ENCODE measurements at regions not wholly inside any gene's neighbourhood (a gene's known extent, or its start where the extent isn't known, plus 50 kb on each side); places are given as distances from the start of the nearest gene placed in this dataset.
"Not testable (repeated sequence)": the region's sequence is repeated elsewhere in the genome, so short reads cannot be mapped to it uniquely, and the experiment has no call there.

DNA sequence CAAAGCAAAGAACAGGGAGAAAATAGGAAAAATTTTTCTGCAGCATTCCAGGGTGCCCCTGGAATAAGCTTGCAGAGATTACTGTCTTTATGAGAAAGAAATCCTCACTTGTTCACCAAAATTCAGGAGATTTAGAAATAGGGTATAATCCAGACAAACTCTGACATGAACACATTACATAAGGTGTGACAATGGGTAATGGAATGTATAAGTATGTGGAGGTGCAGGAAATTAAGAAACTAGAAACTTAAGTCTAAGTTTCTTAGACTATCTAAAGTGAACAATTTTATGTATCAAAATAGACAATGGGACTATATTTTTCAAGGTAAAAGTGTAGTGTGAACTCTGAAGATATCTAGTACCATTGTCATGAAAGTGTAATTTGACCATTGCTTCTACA lies 140.0 kb upstream of the KITLG start:
- Histone ChIP-seq H3K27ac (no peak overlapping the region), H3K4me3 (ENCODE audit: low read depth in 1 of 2, low read length in 1 of 2) (no peak overlapping the region), H3K36me3 (no peaks in the 10 kb centered on the region), H3K27me3 (no peaks in the 10 kb centered on the region), H3K4me1 (ENCODE audit: control insufficient read depth in 1 of 2, insufficient read depth in 1 of 2, low read depth in 1 of 2, low read length in 1 of 2) (no peaks in the 10 kb centered on the region), H3K9me3 (no peaks in the 10 kb centered on the region)
- TF ChIP-seq, protein P1, sequence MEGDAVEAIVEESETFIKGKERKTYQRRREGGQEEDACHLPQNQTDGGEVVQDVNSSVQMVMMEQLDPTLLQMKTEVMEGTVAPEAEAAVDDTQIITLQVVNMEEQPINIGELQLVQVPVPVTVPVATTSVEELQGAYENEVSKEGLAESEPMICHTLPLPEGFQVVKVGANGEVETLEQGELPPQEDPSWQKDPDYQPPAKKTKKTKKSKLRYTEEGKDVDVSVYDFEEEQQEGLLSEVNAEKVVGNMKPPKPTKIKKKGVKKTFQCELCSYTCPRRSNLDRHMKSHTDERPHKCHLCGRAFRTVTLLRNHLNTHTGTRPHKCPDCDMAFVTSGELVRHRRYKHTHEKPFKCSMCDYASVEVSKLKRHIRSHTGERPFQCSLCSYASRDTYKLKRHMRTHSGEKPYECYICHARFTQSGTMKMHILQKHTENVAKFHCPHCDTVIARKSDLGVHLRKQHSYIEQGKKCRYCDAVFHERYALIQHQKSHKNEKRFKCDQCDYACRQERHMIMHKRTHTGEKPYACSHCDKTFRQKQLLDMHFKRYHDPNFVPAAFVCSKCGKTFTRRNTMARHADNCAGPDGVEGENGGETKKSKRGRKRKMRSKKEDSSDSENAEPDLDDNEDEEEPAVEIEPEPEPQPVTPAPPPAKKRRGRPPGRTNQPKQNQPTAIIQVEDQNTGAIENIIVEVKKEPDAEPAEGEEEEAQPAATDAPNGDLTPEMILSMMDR (IDR thresholded peaks at IDR 0.05): no peak

DNA sequence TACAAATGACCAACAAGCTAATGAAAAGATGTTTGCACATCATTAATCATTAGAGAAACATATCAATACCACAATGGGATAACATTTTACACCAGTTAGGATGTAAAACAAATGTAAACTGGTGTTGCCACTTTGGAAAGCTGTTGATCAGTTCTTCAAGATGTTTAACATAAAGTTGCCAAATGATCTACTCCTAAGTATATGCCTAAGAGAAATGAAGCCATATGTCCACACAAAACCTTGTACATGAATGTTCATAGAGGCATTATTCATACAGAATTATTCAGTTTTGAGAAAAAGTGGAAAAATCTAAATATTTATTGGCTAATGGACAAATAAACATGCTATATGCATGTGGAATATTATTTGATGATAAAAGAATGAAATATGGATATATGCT lies 136.9 kb upstream of the KITLG start:
- H3K27me3 ChIP-seq: no peaks in the 10 kb centered on the region
- no peaks in the 10 kb centered on the region for H3K4me1 ChIP-seq (ENCODE audit: control insufficient read depth in 1 of 2, insufficient read depth in 1 of 2, low read depth in 1 of 2, low read length in 1 of 2)
- H3K36me3 ChIP-seq: no peaks in the 10 kb centered on the region
- TF ChIP-seq, protein P1 (IDR thresholded peaks at IDR 0.05): no peak
- no peaks in the 10 kb centered on the region for H3K9me3 ChIP-seq
- H3K4me3 ChIP-seq (ENCODE audit: low read depth in 1 of 2, low read length in 1 of 2): no peak overlapping the region
- H3K27ac ChIP-seq: no peak overlapping the region

DNA sequence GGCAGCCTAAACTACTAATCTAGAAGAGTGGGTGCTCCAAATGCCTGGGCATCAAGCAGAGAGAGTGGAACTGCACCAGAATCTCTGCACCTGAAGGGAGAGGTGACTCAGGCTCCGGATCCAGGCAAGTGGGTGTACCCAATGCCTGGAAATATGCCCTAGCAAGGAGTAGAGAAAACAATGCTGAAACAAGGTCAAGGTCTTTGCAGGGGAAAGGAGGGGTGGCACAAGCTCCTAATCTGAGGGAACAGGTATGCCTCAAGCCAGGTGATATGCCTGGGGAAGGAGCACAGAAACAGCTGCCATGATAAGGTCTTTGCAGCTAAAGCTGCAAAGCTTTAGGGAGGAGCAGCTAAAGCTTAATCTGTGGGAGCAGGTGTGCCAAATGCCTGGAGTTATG lies 136.0 kb upstream of the KITLG start:
- TF ChIP-seq, protein P1 (IDR thresholded peaks at IDR 0.05): no peak
- H3K36me3 ChIP-seq: no peaks in the 10 kb centered on the region
- no peak overlapping the region for H3K4me3 ChIP-seq (ENCODE audit: low read depth in 1 of 2, low read length in 1 of 2)
- H3K9me3 ChIP-seq: no peaks in the 10 kb centered on the region
- H3K27me3 ChIP-seq: no peaks in the 10 kb centered on the region
- no peak overlapping the region for H3K27ac ChIP-seq
- H3K4me1 ChIP-seq (ENCODE audit: control insufficient read depth in 1 of 2, insufficient read depth in 1 of 2, low read depth in 1 of 2, low read length in 1 of 2): no peaks in the 10 kb centered on the region

DNA sequence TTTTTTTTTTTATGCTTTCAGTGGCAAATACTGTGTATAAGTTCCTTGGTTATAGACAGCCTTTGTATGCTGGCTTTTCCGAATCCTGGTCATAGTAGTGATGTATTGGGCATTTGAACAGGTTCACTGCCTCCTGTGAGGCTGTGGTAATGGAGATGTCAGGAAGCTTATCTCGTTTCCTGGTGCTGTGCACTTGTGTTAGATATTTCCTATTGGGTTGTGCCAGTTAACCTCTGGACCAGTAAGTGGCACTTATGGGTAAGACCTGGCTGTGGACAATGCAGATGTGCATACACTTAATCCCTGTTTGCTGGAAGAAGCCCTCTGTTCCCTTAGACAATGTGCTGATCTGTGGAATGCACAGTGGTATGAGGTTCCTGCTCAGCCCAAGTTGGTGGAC lies 135.4 kb upstream of the KITLG start:
- no peaks in the 10 kb centered on the region for H3K36me3 ChIP-seq
- H3K4me3 ChIP-seq (ENCODE audit: low read depth in 1 of 2, low read length in 1 of 2): no peak overlapping the region
- TF ChIP-seq, protein P1 (IDR thresholded peaks at IDR 0.05): no peak
- H3K27ac ChIP-seq: no peak overlapping the region
- H3K9me3 ChIP-seq: no peaks in the 10 kb centered on the region
- no peaks in the 10 kb centered on the region for H3K27me3 ChIP-seq
- H3K4me1 ChIP-seq (ENCODE audit: control insufficient read depth in 1 of 2, insufficient read depth in 1 of 2, low read depth in 1 of 2, low read length in 1 of 2): no peaks in the 10 kb centered on the region

DNA sequence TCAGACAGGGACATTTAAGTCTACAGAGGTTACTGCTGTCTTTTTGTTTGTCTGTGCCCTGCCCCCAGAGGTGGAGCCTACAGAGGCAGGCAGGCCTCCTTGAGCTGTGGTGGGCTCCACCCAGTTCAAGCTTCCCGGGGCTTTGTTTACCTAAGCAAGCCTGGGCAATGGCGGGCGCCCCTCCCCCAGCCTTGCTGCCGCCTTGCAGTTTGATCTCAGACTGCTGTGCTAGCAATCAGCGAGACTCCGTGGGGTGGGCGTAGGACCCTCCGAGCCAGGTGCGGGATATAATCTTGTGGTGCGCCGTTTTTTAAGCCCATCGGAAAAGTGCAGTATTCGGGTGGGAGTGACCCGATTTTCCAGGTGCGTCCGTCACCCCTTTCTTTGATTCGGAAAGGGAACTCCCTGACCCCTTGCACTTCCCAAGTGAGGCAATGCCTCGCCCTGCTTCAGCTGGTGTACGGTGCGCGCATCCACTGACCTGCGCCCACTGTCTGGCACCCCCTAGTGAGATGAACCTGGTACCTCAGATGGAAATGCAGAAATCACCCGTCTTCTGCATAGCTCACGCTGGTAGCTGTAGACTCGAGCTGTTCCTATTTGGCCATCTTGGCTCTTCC lies 134.1 kb upstream of the KITLG start:
- not testable (repeated sequence) for H3K27me3 ChIP-seq; H3K27ac ChIP-seq; H3K9me3 ChIP-seq; H3K36me3 ChIP-seq; H3K4me3 ChIP-seq (ENCODE audit: low read depth in 1 of 2, low read length in 1 of 2); H3K4me1 ChIP-seq (ENCODE audit: control insufficient read depth in 1 of 2, insufficient read depth in 1 of 2, low read depth in 1 of 2, low read length in 1 of 2)

DNA sequence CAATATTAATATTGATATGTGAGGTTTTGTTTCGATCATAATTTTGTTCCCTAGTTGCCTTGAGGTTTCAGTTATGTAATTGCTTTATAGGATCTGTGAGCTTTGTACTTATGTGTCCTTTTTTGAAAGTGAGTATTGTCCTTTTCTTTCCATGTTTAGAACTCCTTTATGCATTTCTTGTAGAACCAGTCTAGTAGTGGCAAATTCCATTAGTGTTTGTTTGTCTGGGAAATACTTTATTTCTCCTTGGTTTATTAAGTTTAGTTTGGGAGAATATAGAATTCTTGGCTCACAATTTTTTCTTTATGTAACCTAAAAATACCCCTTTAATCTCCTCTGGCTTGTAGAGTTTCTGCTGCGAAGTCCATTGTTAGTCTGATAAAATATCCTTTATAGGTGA lies 127.5 kb upstream of the KITLG start:
- H3K4me1 ChIP-seq (ENCODE audit: control insufficient read depth in 1 of 2, insufficient read depth in 1 of 2, low read depth in 1 of 2, low read length in 1 of 2): no peaks in the 10 kb centered on the region
- no peak overlapping the region for H3K27ac ChIP-seq
- no peaks in the 10 kb centered on the region for H3K27me3 ChIP-seq
- TF ChIP-seq, protein P1 (IDR thresholded peaks at IDR 0.05): no peak
- H3K9me3 ChIP-seq: no peaks in the 10 kb centered on the region
- H3K36me3 ChIP-seq: no peaks in the 10 kb centered on the region
- H3K4me3 ChIP-seq (ENCODE audit: low read depth in 1 of 2, low read length in 1 of 2): no peak overlapping the region
